PC-9 (cell line): ENCODE measurements at regions not wholly inside any gene's neighbourhood (a gene's known extent, or its start where the extent isn't known, plus 50 kb on each side); places are given as distances from the start of the nearest gene placed in this dataset.

Experiments
- BruUV-seq: library from RNA; stranded (reverse); fragments of 400-500 nt; replicated peaks from 2 replicates; lab custom pipeline; 2021; lab: Mats Ljungman, UMichigan
- CTCF ChIA-PET: fragments of 300-600 bp; sonication (Branson Sonifier 250); formaldehyde crosslinking; loops from one replicate; lab custom pipeline; 2022; ENCODE audit warnings: antibody characterized with exemption; lab: Charles Lee
- POLR2A ChIA-PET: fragments of 300-600 bp; sonication (Branson Sonifier 250); formaldehyde crosslinking; loops from one replicate; lab custom pipeline; 2022; ENCODE audit warnings: antibody characterized with exemption; ENCODE audit not compliant: unreplicated experiment; lab: Charles Lee
- DNase-seq, 2 experiments: peaks; one replicate each; pipeline versions ENCODE4 v3.0.0 to v3.0.0-alpha.2; 2015 to 2022; ENCODE audit warnings: mixed read lengths in 1 of 2
- H2AFZ ChIP-seq: fragments of 200-600 bp; sonication (generic); 2 replicates; pipeline ENCODE4 v1.8.1; 2017; ENCODE audit warnings: antibody characterized with exemption
- H3F3A ChIP-seq: fragments of 200-600 bp; sonication (generic); 2 replicates; pipeline ENCODE4 v1.8.1; 2017; ENCODE audit warnings: antibody characterized with exemption, mild to moderate bottlenecking, low read depth; ENCODE audit not compliant: insufficient read depth
- H3K27ac ChIP-seq: fragments of 200-600 bp; sonication (generic); 2 replicates; pipeline ENCODE4 v1.6.1; 2016; ENCODE audit warnings: mixed run types
- H3K27me3 ChIP-seq: fragments of 200-600 bp; sonication (generic); 2 replicates; pipeline ENCODE4 v1.6.1; 2016; ENCODE audit warnings: low read depth, mixed run types; ENCODE audit not compliant: insufficient read depth
- H3K36me3 ChIP-seq: fragments of 200-600 bp; sonication (generic); 2 replicates; pipeline ENCODE4 v1.6.1; 2016; ENCODE audit warnings: low read depth, mixed run types
- H3K4me1 ChIP-seq: fragments of 200-600 bp; sonication (generic); replicated peaks from 2 replicates; pipeline ENCODE4 v1.6.1; 2016; ENCODE audit warnings: mixed run types; ENCODE audit not compliant: insufficient read depth
- H3K4me2 ChIP-seq: fragments of 200-600 bp; sonication (generic); 2 replicates; pipeline ENCODE4 v1.6.1; 2017; ENCODE audit warnings: mixed run types
- H3K4me3 ChIP-seq: fragments of 200-600 bp; sonication (generic); 2 replicates; pipeline ENCODE4 v1.6.1; 2016; ENCODE audit warnings: mixed run types
- H3K79me2 ChIP-seq: fragments of 200-600 bp; sonication (generic); 2 replicates; pipeline ENCODE4 v1.6.1; 2017; ENCODE audit warnings: low read depth, mixed run types
- H3K9me2 ChIP-seq: fragments of 200-600 bp; sonication (generic); 2 replicates; pipeline ENCODE4 v1.8.1; 2017; ENCODE audit warnings: mild to moderate bottlenecking; ENCODE audit not compliant: insufficient read depth
- H3K9me3 ChIP-seq: fragments of 200-600 bp; sonication (generic); 2 replicates; pipeline ENCODE4 v1.8.1; 2016; ENCODE audit warnings: low read depth; ENCODE audit not compliant: insufficient read depth
- H4K20me1 ChIP-seq: fragments of 200-600 bp; sonication (generic); 2 replicates; pipeline ENCODE4 v1.8.1; 2017; ENCODE audit not compliant: insufficient read depth
- EZH2 ChIP-seq: fragments of 200-600 bp; sonication (generic); IDR thresholded peaks from 2 replicates; pipeline ENCODE4 v1.8.0; 2017; ENCODE audit warnings: antibody characterized with exemption, low read depth
- intact Hi-C: fragments of 100-400 bp; cut with micrococcal nuclease; formaldehyde crosslinking; loops from one replicate; pipeline ENCODE4 v1.10.0; 2022; ENCODE audit not compliant: unreplicated experiment
- TF ChIP-seq, protein P1 (sequence below): fragments of 200-600 bp; sonication (generic); conservative IDR thresholded peaks from 2 replicates; pipeline ENCODE4 v1.6.1; 2017; ENCODE audit warnings: mixed run types, antibody characterized with exemption, mild to moderate bottlenecking, moderate library complexity

DNA sequence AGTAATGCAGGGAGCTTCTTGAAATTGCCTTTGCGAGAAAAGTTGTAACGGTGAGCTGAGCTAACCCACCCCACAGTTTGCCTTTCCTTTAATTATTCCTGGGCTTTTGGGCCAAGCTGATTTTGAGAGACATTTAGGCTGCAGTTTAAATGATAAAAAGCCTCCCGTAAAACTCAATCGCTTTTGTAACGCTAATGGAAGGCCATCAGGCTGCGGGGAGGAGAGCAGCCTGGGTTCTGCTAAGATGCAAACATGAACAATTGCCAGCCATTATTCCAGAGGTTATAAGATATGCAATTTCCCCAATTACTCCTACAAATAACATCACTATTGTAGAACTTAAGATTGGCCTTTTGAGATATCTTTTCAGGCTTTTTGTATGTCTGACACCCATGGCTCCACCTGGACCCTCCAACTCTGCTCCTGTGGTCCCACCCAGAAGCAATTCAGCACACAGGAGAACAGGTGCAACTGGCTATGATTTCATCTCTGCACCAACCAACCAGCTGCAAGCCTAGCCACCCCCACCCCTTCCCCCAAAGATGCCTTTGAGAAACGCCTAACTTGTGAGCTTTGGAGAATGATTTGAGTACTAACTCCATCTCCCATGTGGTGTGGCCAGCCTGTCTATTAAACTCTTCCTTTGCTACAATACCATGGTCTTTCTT is 108.2 kb upstream of the FAM9C start:
- Histone ChIP-seq H3K79me2 (no peaks in the 10 kb centered on the region), H3K27me3 (no peaks in the 10 kb centered on the region), H3K4me3 (no peak overlapping the region), H3F3A (no peaks in the 10 kb centered on the region), H3K36me3 (no peaks in the 10 kb centered on the region), H4K20me1 (no peaks in the 10 kb centered on the region), H3K27ac (no peak overlapping the region), H3K9me2 (no peaks in the 10 kb centered on the region; the same call in 1 of the 2 replicates), H3K4me2 (no peak overlapping the region), H3K9me3 (no peaks in the 10 kb centered on the region), H2AFZ (no peak overlapping the region), H3K4me1 (no peaks in the 10 kb centered on the region)
- TF ChIP-seq, protein P1, sequence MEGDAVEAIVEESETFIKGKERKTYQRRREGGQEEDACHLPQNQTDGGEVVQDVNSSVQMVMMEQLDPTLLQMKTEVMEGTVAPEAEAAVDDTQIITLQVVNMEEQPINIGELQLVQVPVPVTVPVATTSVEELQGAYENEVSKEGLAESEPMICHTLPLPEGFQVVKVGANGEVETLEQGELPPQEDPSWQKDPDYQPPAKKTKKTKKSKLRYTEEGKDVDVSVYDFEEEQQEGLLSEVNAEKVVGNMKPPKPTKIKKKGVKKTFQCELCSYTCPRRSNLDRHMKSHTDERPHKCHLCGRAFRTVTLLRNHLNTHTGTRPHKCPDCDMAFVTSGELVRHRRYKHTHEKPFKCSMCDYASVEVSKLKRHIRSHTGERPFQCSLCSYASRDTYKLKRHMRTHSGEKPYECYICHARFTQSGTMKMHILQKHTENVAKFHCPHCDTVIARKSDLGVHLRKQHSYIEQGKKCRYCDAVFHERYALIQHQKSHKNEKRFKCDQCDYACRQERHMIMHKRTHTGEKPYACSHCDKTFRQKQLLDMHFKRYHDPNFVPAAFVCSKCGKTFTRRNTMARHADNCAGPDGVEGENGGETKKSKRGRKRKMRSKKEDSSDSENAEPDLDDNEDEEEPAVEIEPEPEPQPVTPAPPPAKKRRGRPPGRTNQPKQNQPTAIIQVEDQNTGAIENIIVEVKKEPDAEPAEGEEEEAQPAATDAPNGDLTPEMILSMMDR: no peak
- TF ChIP-seq EZH2: no peak
- ChIA-PET POLR2A (interaction anchor here (0.6 to 0.7 kb wide), 2 partner anchors 12 to 51 kb away, joined by 3 to 4 read pairs; no protein-coding TSS in a partner anchor), CTCF (no interaction called here)
- intact Hi-C loops: no loop called here
- BruUV-seq: no TSS peak
- DNase-seq: no peak

DNA sequence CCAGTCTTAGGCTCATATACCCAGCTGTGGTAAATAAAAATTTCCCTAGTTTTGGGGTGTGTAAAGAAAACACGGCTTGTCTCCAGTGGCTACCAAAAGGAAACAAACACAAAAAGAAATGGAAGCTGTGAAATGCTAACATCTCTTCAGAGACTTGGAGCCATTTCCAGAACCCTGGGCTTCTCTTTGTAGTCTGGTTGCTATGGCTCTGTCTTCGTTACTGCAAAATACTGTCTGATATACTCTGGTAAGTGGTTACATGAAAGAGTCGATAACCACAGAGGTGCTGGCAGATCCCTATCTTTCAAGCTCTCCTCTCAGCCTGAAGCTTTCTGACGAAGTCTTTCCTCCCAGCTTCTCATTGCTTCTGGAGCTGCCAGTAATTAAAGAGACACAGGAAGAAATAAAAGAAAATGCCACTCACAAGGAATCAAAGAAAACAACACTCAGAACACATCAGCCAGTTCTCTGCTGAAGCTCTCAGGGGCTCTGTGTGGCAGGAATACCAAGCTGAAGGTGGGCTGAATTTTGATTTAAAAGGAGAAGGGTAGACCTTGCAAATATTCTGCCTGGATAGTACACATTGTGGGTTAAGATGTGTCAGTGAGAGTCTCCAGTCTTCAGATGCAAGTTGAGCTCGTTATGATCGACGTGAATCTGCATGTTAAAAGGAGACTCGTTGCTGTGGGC is 107.6 kb upstream of the FAM9C start:
- intact Hi-C loops: no loop called here
- H3K36me3 ChIP-seq: no peaks in the 10 kb centered on the region
- no TSS peak for BruUV-seq
- ChIA-PET CTCF (interaction anchor here (0.6 kb wide), 1 partner anchor 205 kb away, joined by 3 read pairs; no protein-coding TSS in a partner anchor), POLR2A (interaction anchor here (0.6 to 0.7 kb wide), 2 partner anchors 11 to 50 kb away, joined by 3 to 4 read pairs; no protein-coding TSS in a partner anchor)
- no peaks in the 10 kb centered on the region for H3K9me2 ChIP-seq
- TF ChIP-seq EZH2: no peak
- TF ChIP-seq, protein P1: no peak
- no peak overlapping the region for H3K4me3 ChIP-seq
- no peak overlapping the region for H3K4me2 ChIP-seq
- H3K79me2 ChIP-seq: no peaks in the 10 kb centered on the region
- no peaks in the 10 kb centered on the region for H4K20me1 ChIP-seq
- H2AFZ ChIP-seq: no peak overlapping the region
- DNase-seq: no peak
- no peak overlapping the region for H3K27ac ChIP-seq
- no peaks in the 10 kb centered on the region for H3K27me3 ChIP-seq
- no peaks in the 10 kb centered on the region for H3K9me3 ChIP-seq
- no peaks in the 10 kb centered on the region for H3K4me1 ChIP-seq
- H3F3A ChIP-seq: no peaks in the 10 kb centered on the region

DNA sequence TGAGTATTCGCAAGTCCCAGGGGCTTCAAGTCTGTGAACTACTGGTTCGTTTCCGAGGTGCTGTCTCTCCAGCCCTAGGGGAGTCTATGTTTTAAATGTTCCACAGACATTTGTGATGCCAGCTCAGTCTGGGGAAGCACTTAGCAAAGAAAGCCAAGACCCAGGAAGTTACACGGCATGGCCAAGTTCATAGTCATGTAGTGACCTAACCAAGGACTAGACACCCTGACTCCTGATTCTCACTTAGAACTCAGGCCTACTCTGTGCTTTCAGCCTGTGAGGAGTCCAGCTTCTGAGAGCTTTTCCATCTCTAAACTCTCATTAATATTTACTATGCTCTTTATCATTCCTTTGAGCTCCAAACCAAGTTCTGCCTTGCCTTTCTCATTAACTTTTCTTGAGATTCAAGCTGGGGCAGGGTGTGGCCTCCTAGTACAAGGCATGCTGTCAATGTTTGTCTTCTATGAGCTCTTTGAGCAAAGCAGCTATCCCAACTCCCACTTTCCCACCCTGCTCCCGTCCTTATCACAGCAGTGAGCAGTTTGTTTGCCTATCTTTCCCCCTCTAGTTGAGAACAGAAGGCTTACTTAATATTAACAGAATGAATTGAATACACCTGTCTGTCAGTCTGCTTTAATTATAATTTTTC is 105.4 kb upstream of the FAM9C start:
- no peak for DNase-seq
- CTCF ChIA-PET: no interaction called here

More for the DNA sequence above, 105.4 kb upstream of the FAM9C start:
- no TSS peak for BruUV-seq
- no peak overlapping the region for H3K4me3 ChIP-seq
- no peak overlapping the region for H3K4me2 ChIP-seq
- no peaks in the 10 kb centered on the region for H3K4me1 ChIP-seq
- no peaks in the 10 kb centered on the region for H3K9me2 ChIP-seq
- no peak overlapping the region for H2AFZ ChIP-seq
- no peaks in the 10 kb centered on the region for H3K79me2 ChIP-seq
- H3K27me3 ChIP-seq: no peaks in the 10 kb centered on the region
- H4K20me1 ChIP-seq: no peaks in the 10 kb centered on the region
- intact Hi-C loops: no loop called here
- POLR2A ChIA-PET: interaction anchor here (0.6 kb wide), 1 partner anchor 111 kb away, joined by 3 read pairs; no protein-coding TSS in a partner anchor
- no peak overlapping the region for H3K27ac ChIP-seq
- H3K36me3 ChIP-seq: no peaks in the 10 kb centered on the region
- no peak for TF ChIP-seq EZH2
- TF ChIP-seq, protein P1: no peak
- no peaks in the 10 kb centered on the region for H3K9me3 ChIP-seq
- H3F3A ChIP-seq: no peaks in the 10 kb centered on the region
